OCI-LY1 (cell line): ENCODE measurements at regions not wholly inside any gene's neighbourhood (a gene's known extent, or its start where the extent isn't known, plus 50 kb on each side); places are given as distances from the start of the nearest gene placed in this dataset.

Experiments used
- H2AFZ ChIP-seq: fragments of 200-600 bp; sonication (generic), shearing (Covaris generic); 2 replicates; pipeline ENCODE4 v1.6.0; 2014; ENCODE audit warnings: antibody characterized with exemption, mild to moderate bottlenecking, low read length
- H3F3A ChIP-seq: fragments of 200-600 bp; sonication (generic), shearing (Covaris generic); 2 replicates; pipeline ENCODE4 v1.6.0; 2014; ENCODE audit warnings: mild to moderate bottlenecking, antibody characterized with exemption, low read length, moderate library complexity; ENCODE audit not compliant: insufficient read depth
- H3K27ac ChIP-seq: fragments of 200-600 bp; sonication (generic); 2 replicates; pipeline ENCODE4 v1.5.1; 2014; ENCODE audit warnings: low read length, mixed run types, mild to moderate bottlenecking, low read depth; ENCODE audit not compliant: poor library complexity, severe bottlenecking
- H3K27me3 ChIP-seq: fragments of 200-600 bp; sonication (generic); 2 replicates; pipeline ENCODE4 v1.6.0; 2014; ENCODE audit warnings: antibody characterized with exemption, mild to moderate bottlenecking, low read length, moderate library complexity; ENCODE audit not compliant: insufficient read depth
- H3K36me3 ChIP-seq: fragments of 200-600 bp; sonication (generic); 2 replicates; pipeline ENCODE4 v1.6.1; 2014; ENCODE audit warnings: mild to moderate bottlenecking, antibody characterized with exemption, low read length, moderate library complexity, mixed read lengths; ENCODE audit not compliant: insufficient read depth
- H3K4me1 ChIP-seq: fragments of 200-600 bp; sonication (generic); 2 replicates; pipeline ENCODE4 v1.5.1; 2014; ENCODE audit warnings: mild to moderate bottlenecking, low read length, moderate library complexity; ENCODE audit not compliant: insufficient read depth, severe bottlenecking
- H3K4me2 ChIP-seq: fragments of 200-600 bp; sonication (generic), shearing (Covaris generic); 2 replicates; pipeline ENCODE4 v1.6.1; 2014; ENCODE audit warnings: low read length
- H3K4me3 ChIP-seq: fragments of 200-600 bp; sonication (generic); 2 replicates; pipeline ENCODE4 v1.5.1; 2014; ENCODE audit warnings: low read length, low read depth, mild to moderate bottlenecking, mixed read lengths; ENCODE audit not compliant: poor library complexity, severe bottlenecking
- H3K79me2 ChIP-seq: fragments of 200-600 bp; shearing (Covaris generic); 2 replicates; pipeline ENCODE4 v1.6.1; 2016; ENCODE audit warnings: mixed run types, low read length, mixed read lengths; ENCODE audit not compliant: insufficient read depth
- H3K9ac ChIP-seq: fragments of 200-600 bp; sonication (generic), shearing (Covaris generic); 2 replicates; pipeline ENCODE4 v1.6.1; 2014; ENCODE audit warnings: mild to moderate bottlenecking, low read length, mixed read lengths
- H3K9me2 ChIP-seq: fragments of 200-600 bp; sonication (generic), shearing (Covaris generic); 2 replicates; pipeline ENCODE4 v1.6.1; 2014; ENCODE audit warnings: low read depth, mild to moderate bottlenecking, low read length, mixed read lengths
- H3K9me3 ChIP-seq: fragments of 200-600 bp; shearing (Covaris generic); 2 replicates; pipeline ENCODE4 v1.6.1; 2014; ENCODE audit warnings: low read length, mixed read lengths
- H4K20me1 ChIP-seq: fragments of 200-600 bp; sonication (generic), shearing (Covaris generic); 2 replicates; pipeline ENCODE4 v1.6.0; 2016; ENCODE audit warnings: mild to moderate bottlenecking, low read length; ENCODE audit not compliant: insufficient read depth
- EZH2 ChIP-seq: fragments of 200-600 bp; sonication (generic), shearing (Covaris generic); IDR thresholded peaks from 2 replicates; pipeline ENCODE4 v1.8.0; 2017; ENCODE audit warnings: borderline replicate concordance, mixed run types, mild to moderate bottlenecking, antibody characterized with exemption, low read length, moderate library complexity, mixed read lengths
- TF ChIP-seq, protein P1 (sequence below): fragments of 200-600 bp; sonication (generic), shearing (Covaris generic); IDR thresholded peaks from 2 replicates; pipeline ENCODE4 v1.5.1; 2017; ENCODE audit warnings: mild to moderate bottlenecking, antibody characterized with exemption, low read length, moderate library complexity, mixed read lengths

DNA sequence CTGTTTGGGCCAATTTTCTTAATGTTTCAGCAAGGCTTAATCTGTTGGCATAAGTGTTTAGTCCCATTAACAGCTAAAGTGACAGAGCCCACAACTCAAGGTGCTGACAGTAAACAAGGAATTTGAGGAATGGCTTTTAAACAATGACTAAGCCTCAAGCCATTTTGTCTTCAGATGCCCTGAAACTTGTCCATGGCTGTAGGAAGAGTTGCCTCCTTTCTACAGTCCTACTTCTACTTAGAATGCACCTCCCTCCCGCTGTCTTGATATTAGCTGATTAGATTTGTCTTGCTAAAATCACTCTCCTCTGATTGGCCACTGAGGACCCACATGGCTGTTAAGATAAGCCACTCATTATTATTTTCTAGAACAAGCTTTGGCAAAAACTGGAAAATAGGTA lies 188.4 kb upstream of the OTX2 start:
- Histone ChIP-seq H3F3A (no peaks in the 10 kb centered on the region), H3K4me1 (no peaks in the 10 kb centered on the region), H3K9ac (no peak overlapping the region), H3K79me2 (no peaks in the 10 kb centered on the region), H3K36me3 (no peaks in the 10 kb centered on the region), H2AFZ (no peak overlapping the region), H4K20me1 (no peaks in the 10 kb centered on the region), H3K27me3 (no peaks in the 10 kb centered on the region), H3K4me2 (no peak overlapping the region), H3K27ac (no peak overlapping the region), H3K4me3 (no peak overlapping the region), H3K9me3 (no peaks in the 10 kb centered on the region), H3K9me2 (no peaks in the 10 kb centered on the region)
- no peak for TF ChIP-seq EZH2
- TF ChIP-seq, protein P1, sequence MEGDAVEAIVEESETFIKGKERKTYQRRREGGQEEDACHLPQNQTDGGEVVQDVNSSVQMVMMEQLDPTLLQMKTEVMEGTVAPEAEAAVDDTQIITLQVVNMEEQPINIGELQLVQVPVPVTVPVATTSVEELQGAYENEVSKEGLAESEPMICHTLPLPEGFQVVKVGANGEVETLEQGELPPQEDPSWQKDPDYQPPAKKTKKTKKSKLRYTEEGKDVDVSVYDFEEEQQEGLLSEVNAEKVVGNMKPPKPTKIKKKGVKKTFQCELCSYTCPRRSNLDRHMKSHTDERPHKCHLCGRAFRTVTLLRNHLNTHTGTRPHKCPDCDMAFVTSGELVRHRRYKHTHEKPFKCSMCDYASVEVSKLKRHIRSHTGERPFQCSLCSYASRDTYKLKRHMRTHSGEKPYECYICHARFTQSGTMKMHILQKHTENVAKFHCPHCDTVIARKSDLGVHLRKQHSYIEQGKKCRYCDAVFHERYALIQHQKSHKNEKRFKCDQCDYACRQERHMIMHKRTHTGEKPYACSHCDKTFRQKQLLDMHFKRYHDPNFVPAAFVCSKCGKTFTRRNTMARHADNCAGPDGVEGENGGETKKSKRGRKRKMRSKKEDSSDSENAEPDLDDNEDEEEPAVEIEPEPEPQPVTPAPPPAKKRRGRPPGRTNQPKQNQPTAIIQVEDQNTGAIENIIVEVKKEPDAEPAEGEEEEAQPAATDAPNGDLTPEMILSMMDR = no peak

DNA sequence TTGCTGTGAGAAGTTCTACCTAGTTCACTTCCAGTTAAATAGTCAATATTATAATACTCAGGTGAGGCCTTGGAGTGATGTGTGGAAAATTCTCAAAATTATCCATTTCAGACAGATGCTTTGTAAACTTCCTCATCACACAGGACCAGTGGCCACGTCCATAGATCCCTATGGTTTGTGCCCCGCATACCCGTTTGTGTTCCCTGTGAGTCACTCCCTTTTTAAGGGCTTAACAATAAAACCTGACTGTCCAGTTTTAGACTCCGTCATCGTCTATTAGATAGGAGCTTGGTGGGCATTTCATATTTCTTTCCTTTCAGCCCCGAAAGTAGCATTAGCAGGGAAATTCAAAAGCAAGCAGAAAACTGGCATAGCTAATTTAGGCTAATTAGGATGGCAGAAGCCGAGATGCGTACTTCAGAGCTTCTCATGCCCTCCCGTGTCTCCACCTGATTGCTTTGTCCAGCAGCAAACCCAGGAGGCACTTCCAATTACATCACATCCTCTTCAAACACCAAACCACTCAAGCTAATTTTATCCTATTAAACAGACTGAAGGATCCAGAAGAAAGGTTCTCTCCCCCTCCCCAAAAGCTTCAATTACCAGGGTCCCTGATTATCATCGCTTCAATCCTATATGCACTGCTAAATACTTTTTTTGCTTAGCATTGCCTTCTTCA lies 186.6 kb upstream of the OTX2 start:
- H3K4me2 ChIP-seq = no peak overlapping the region
- H3K9me2 ChIP-seq = no peaks in the 10 kb centered on the region
- H3K4me3 ChIP-seq = no peak overlapping the region
- H3K27ac ChIP-seq = no peak overlapping the region
- H3K27me3 ChIP-seq = no peaks in the 10 kb centered on the region
- H3K36me3 ChIP-seq = no peaks in the 10 kb centered on the region
- H3K79me2 ChIP-seq = no peaks in the 10 kb centered on the region
- no peak overlapping the region for H2AFZ ChIP-seq
- no peaks in the 10 kb centered on the region for H4K20me1 ChIP-seq
- no peaks in the 10 kb centered on the region for H3K9me3 ChIP-seq
- TF ChIP-seq, protein P1 = no peak
- TF ChIP-seq EZH2 = no peak
- H3K4me1 ChIP-seq = no peaks in the 10 kb centered on the region
- H3F3A ChIP-seq = no peaks in the 10 kb centered on the region
- no peak overlapping the region for H3K9ac ChIP-seq

DNA sequence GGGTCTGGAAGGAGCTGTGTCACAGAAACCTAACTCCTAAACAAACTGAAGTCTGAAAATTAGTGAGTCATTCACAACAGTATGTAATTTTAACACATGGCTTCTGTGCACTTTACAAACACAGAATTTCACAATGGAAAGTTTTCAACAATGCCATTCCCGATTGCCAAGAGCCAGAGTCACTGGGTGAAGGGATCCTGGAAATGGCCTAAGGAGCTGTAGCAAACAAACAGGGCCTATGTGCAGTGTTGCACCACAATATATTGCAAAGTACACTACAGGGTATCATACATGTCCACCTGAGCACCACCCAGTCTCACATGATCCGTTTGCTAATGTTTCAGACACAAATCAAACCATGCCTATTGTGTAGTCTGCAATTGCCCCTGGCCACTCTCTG lies 184.7 kb upstream of the OTX2 start:
- H3K27ac ChIP-seq = no peak overlapping the region
- no peak overlapping the region for H3K9ac ChIP-seq
- no peak overlapping the region for H2AFZ ChIP-seq
- no peaks in the 10 kb centered on the region for H3K79me2 ChIP-seq
- H3K27me3 ChIP-seq = no peaks in the 10 kb centered on the region
- H3K9me2 ChIP-seq = no peaks in the 10 kb centered on the region
- H3K9me3 ChIP-seq = no peaks in the 10 kb centered on the region
- H3K4me2 ChIP-seq = no peak overlapping the region
- H3K4me3 ChIP-seq = no peak overlapping the region
- no peaks in the 10 kb centered on the region for H3F3A ChIP-seq
- H3K4me1 ChIP-seq = no peaks in the 10 kb centered on the region
- no peaks in the 10 kb centered on the region for H4K20me1 ChIP-seq
- no peak for TF ChIP-seq EZH2
- TF ChIP-seq, protein P1 = no peak
- no peaks in the 10 kb centered on the region for H3K36me3 ChIP-seq
